Sigmoid colon (tissue), 6 donors: ENCODE measurements at regions not wholly inside any gene's neighbourhood (a gene's known extent, or its start where the extent isn't known, plus 50 kb on each side); places are given as distances from the start of the nearest gene placed in this dataset.
"Not testable (repeated sequence)": the region's sequence is repeated elsewhere in the genome, so short reads cannot be mapped to it uniquely, and the experiment has no call there.

ENCODE experiments used
- DNase-seq: peaks from one replicate; pipeline ENCODE4 v3.0.0-alpha.2; 2019
- H3K27ac ChIP-seq, 4 donors: fragments of 200-600 bp; sonication (generic); one replicate each; pipeline ENCODE4 v1.5.1; 2016 to 2019; ENCODE audit warnings: mild to moderate bottlenecking in 1 of 4
- H3K27me3 ChIP-seq, 3 donors: fragments of 200-600 bp; sonication (generic); one replicate each; pipeline ENCODE4 v1.5.1; 2019; ENCODE audit warnings: mild to moderate bottlenecking in 1 of 3
- H3K36me3 ChIP-seq, 4 donors: fragments of 200-600 bp; sonication (generic); one replicate each; pipeline ENCODE4 v1.5.1; 2016 to 2019
- H3K4me1 ChIP-seq, 4 donors: fragments of 200-600 bp; sonication (generic); one replicate each; pipeline ENCODE4 v1.5.1; 2017 to 2019
- H3K4me3 ChIP-seq, 4 donors: fragments of 200-600 bp; sonication (generic); one replicate each; pipeline ENCODE4 v1.5.1; 2017 to 2019; ENCODE audit warnings: mild to moderate bottlenecking in 2 of 4, moderate library complexity in 1 of 4
- H3K9me3 ChIP-seq, 4 donors: fragments of 200-600 bp in 3 of 4; sonication (generic) in 3 of 4; one replicate each; pipeline versions ENCODE4 v1.5.1 to v1.6.1; 2013 to 2019
- CTCF ChIP-seq, 4 experiments: fragments of 450-650 bp in 3 of 4; fragments of 200-600 bp in 1 of 4; IDR thresholded peaks; one replicate each; pipeline ENCODE4 v1.5.1; 2016 to 2019; ENCODE audit warnings: antibody characterized with exemption in 4 of 4, mild to moderate bottlenecking in 3 of 4, moderate library complexity in 2 of 4
- EP300 ChIP-seq, 4 donors: sonication (generic); formaldehyde crosslinking; IDR thresholded peaks; one replicate each; pipeline ENCODE4 v1.6.1; 2017; ENCODE audit warnings: antibody characterized with exemption in 4 of 4
- POLR2A ChIP-seq, 2 donors: fragments of 450-650 bp; IDR thresholded peaks; one replicate each; pipeline ENCODE4 v1.6.1; 2016; ENCODE audit warnings: antibody characterized with exemption in 2 of 2, mild to moderate bottlenecking in 2 of 2, moderate library complexity in 2 of 2
- POLR2AphosphoS5 ChIP-seq, 4 donors: sonication (generic); formaldehyde crosslinking; IDR thresholded peaks; one replicate each; pipeline ENCODE4 v1.6.1; 2017; ENCODE audit warnings: antibody characterized with exemption in 4 of 4
- WGBS, 2 donors: extraction: QIAGEN DNeasy Blood & Tissue Kit; methylation state at CpG; one replicate each; pipeline ENCODE4 v1.1.7; 2013; 5-methylcytosine and 5-hydroxymethylcytosine counted together
- intact Hi-C: fragments of 100-400 bp; cut with DNase I; formaldehyde crosslinking; loops from one replicate; pipeline ENCODE4 v1.15.1; 2023
- donor health status: healthy with polysubstance abuse.
- donor health status: healthy.

GRCh38 chr14:21796916-21797315 lies 123.3 kb upstream of the OR4E1 start:
- intact Hi-C loops: no loop called here
- no peak for DNase-seq
- Histone ChIP-seq H3K27ac (no peak overlapping the region), H3K27me3 (no peaks in the 10 kb centered on the region), H3K36me3 (no peaks in the 10 kb centered on the region), H3K4me3 (no peak overlapping the region), H3K9me3 (no peaks in the 10 kb centered on the region), H3K4me1 (no peaks in the 10 kb centered on the region)
- TF ChIP-seq POLR2AphosphoS5 (IDR thresholded peaks at IDR 0.05) (no peak), EP300 (IDR thresholded peaks at IDR 0.05) (no peak), POLR2A (IDR thresholded peaks at IDR 0.05) (no peak), CTCF (IDR thresholded peaks at IDR 0.05) (no peak)
- WGBS, 2 donors: 44 to 59% methylated on average over 2 of the region's 2 CpGs

GRCh38 chr14:21795456-21795855 lies 121.8 kb upstream of the OR4E1 start:
- 24 to 45% methylated on average over 2 of the region's 2 CpGs for WGBS, 2 donors
- H3K27ac ChIP-seq: no peak overlapping the region
- H3K27me3 ChIP-seq: no peaks in the 10 kb centered on the region
- intact Hi-C loops: no loop called here
- DNase-seq: no peak
- H3K4me1 ChIP-seq: no peaks in the 10 kb centered on the region
- H3K36me3 ChIP-seq: no peaks in the 10 kb centered on the region
- no peaks in the 10 kb centered on the region for H3K9me3 ChIP-seq
- TF ChIP-seq CTCF (IDR thresholded peaks at IDR 0.05) (no peak), POLR2AphosphoS5 (IDR thresholded peaks at IDR 0.05) (no peak), EP300 (IDR thresholded peaks at IDR 0.05) (no peak), POLR2A (IDR thresholded peaks at IDR 0.05) (no peak)
- H3K4me3 ChIP-seq: no peak overlapping the region

GRCh38 chr14:21791749-21792148 lies 118.1 kb upstream of the OR4E1 start:
- no peak for DNase-seq
- no peak overlapping the region for H3K4me3 ChIP-seq
- intact Hi-C loops: no loop called here
- 63 to 64% methylated on average over 6 of the region's 6 CpGs for whole genome bisulfite sequencing, 2 donors
- no peaks in the 10 kb centered on the region for H3K9me3 ChIP-seq
- H3K36me3 ChIP-seq: no peaks in the 10 kb centered on the region
- no peaks in the 10 kb centered on the region for H3K4me1 ChIP-seq
- H3K27ac ChIP-seq: no peak overlapping the region
- no peaks in the 10 kb centered on the region for H3K27me3 ChIP-seq
- TF ChIP-seq POLR2A (IDR thresholded peaks at IDR 0.05) (no peak), POLR2AphosphoS5 (IDR thresholded peaks at IDR 0.05) (no peak), CTCF (IDR thresholded peaks at IDR 0.05) (no peak), EP300 (IDR thresholded peaks at IDR 0.05) (no peak)

GRCh38 chr14:21788687-21789086 lies 115.1 kb upstream of the OR4E1 start:
- DNase-seq, H3K4me3 ChIP-seq, H3K36me3 ChIP-seq, H3K27ac ChIP-seq, H3K4me1 ChIP-seq, H3K9me3 ChIP-seq, intact Hi-C loops, H3K27me3 ChIP-seq: not testable (repeated sequence)
- WGBS, 2 donors: 68 to 85% methylated on average over 1 of the region's 1 CpG

- intact Hi-C loops, H3K27me3 ChIP-seq, DNase-seq, H3K27ac ChIP-seq, H3K4me1 ChIP-seq, H3K4me3 ChIP-seq, H3K9me3 ChIP-seq, H3K36me3 ChIP-seq: not testable (repeated sequence)
- 88 to 94% methylated on average over 1 of the region's 1 CpG for WGBS, 2 donors
These were observed 113.6 kb upstream of the OR4E1 start for GRCh38 chr14:21787242-21787641.

GRCh38 chr14:21781543-21781942 lies 107.9 kb upstream of the OR4E1 start:
- no peak for DNase-seq
- Histone ChIP-seq H3K4me1 (no peaks in the 10 kb centered on the region), H3K27ac (no peak overlapping the region), H3K27me3 (no peaks in the 10 kb centered on the region), H3K4me3 (no peak overlapping the region), H3K9me3 (no peaks in the 10 kb centered on the region), H3K36me3 (no peaks in the 10 kb centered on the region)
- intact Hi-C loops: no loop called here
- TF ChIP-seq POLR2A (IDR thresholded peaks at IDR 0.05): no peak
- TF ChIP-seq POLR2AphosphoS5 (IDR thresholded peaks at IDR 0.05): no peak
- no peak for TF ChIP-seq EP300 (IDR thresholded peaks at IDR 0.05)
- TF ChIP-seq CTCF (IDR thresholded peaks at IDR 0.05): no peak
- 85 to 87% methylated on average over 6 of the region's 6 CpGs for WGBS, 2 donors
